ENCODE measurements at regions not wholly inside any gene's neighbourhood (a gene's known extent, or its start where the extent isn't known, plus 50 kb on each side); places are given as distances from the start of the nearest gene placed in this dataset.

DNA sequence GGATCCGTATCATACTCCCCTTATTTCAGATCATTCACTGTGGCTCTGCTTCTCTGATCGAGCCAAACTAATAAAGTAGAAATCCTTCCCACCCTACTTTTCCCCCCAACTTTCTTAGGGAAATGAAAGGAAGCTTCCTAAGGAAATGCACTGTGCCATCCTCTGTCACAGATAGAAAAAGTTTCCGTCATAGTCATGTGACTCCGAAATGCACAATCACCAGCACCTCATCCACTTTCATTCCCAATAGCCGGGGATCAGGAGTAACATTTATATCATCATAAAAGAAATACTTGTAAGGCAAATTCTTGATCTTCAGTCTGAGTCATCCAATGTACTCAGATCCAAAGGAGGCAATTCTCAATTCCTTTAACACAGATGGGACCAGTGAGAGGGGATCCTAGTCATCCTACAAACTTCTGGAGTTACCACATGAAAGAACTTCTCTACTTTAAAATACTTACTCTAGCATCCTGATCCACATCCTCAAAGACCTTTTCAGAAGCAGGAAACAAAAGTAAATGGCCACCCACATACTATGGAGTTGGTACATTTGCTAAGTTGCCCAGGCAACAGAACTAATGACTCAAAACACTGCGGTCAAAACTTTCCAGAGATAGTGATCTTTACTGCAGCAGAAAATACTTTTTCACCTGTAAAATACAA is 97.8 kb upstream of the ZC3H11B start:
- no peak overlapping the region for H2BK120ac ChIP-seq (ENCODE audit: low read depth, low read length, poor library complexity, severe bottlenecking)
- H4K8ac ChIP-seq (replicated peaks; ENCODE audit: insufficient read length, low read depth, low read length), result no peak overlapping the region
- no peaks in the 10 kb centered on the region for H3K27me3 ChIP-seq (ENCODE audit: insufficient read depth, low read length)
- no peak overlapping the region for H3K27ac ChIP-seq (ENCODE audit: insufficient read length, low read depth, low read length)
- Mint-ChIP-seq H3K4me1 (peaks cover 3 to 9% of the 10 kb centered on the region in 2 experiments), H3K27ac (no peak overlapping the region; a peak in 1 of 7 replicates), H3K9me3 (peaks cover 0 to 3% of the 10 kb centered on the region in 2 experiments; a peak in 1 of 5 replicates), H3K36me3 (ENCODE audit: insufficient read depth in 1 of 3, low read depth in 3 of 3) (no peaks in the 10 kb centered on the region), H3K4me3 (no peak overlapping the region), H3K27me3 (ENCODE audit: low read depth) (no peaks in the 10 kb centered on the region; the same call in 1 of the 2 replicates)
- H2BK12ac ChIP-seq (ENCODE audit: insufficient read length, low read depth, low read length), result no peak overlapping the region
- no peak overlapping the region for H2BK15ac ChIP-seq (ENCODE audit: low read depth, low read length)
- no peaks in the 10 kb centered on the region for H3K79me1 ChIP-seq (ENCODE audit: insufficient read depth, low read depth, low read length, poor library complexity, severe bottlenecking)
- no peak overlapping the region for H3K56ac ChIP-seq (ENCODE audit: insufficient read length, low read depth, low read length)
- no CpG with 5 or more reads among the region's 6 CpGs for WGBS (ENCODE audit: extremely low coverage, insufficient read length, low lambda C conversion rate)
- DNase-seq, result no peak
- H3K4me1 ChIP-seq (ENCODE audit: insufficient read depth, low read length), result peaks cover 4% of the 10 kb centered on the region; the same call in 1 of the 2 replicates
- H2BK20ac ChIP-seq (ENCODE audit: low read depth, low read length, poor library complexity, severe bottlenecking), result no peak overlapping the region
- H3K9ac ChIP-seq (ENCODE audit: extremely low read depth, insufficient read length, low read length), result no peak overlapping the region
- no peak overlapping the region for H3T11ph ChIP-seq (ENCODE audit: low read length)
- H3K23me2 ChIP-seq (ENCODE audit: insufficient read length, low read depth, low read length, poor library complexity, severe bottlenecking), result no peaks in the 10 kb centered on the region
- H3K9me3 ChIP-seq (ENCODE audit: control insufficient read depth, low read depth, low read length), result no peaks in the 10 kb centered on the region
- no peak overlapping the region for H3K4ac ChIP-seq (ENCODE audit: low read depth, low read length)
- no peak overlapping the region for H3K4me2 ChIP-seq (ENCODE audit: insufficient read depth, insufficient read length, low read length)
- H2AFZ ChIP-seq (ENCODE audit: low read length), result no peak overlapping the region
- no peaks in the 10 kb centered on the region for H4K20me1 ChIP-seq (ENCODE audit: control insufficient read depth, insufficient read depth, insufficient read length)
- H3K18ac ChIP-seq (ENCODE audit: insufficient read length, low read depth, low read length), result no peak overlapping the region
- no peak overlapping the region for H3K23ac ChIP-seq (ENCODE audit: insufficient read length, low read depth, low read length)
- H2AK5ac ChIP-seq (ENCODE audit: insufficient read length, low read length), result no peak overlapping the region
- H4K5ac ChIP-seq (ENCODE audit: insufficient read length, low read depth, low read length), result no peak overlapping the region
- H2BK5ac ChIP-seq (ENCODE audit: insufficient read length, low read length), result no peak overlapping the region
- TF ChIP-seq, protein P1, sequence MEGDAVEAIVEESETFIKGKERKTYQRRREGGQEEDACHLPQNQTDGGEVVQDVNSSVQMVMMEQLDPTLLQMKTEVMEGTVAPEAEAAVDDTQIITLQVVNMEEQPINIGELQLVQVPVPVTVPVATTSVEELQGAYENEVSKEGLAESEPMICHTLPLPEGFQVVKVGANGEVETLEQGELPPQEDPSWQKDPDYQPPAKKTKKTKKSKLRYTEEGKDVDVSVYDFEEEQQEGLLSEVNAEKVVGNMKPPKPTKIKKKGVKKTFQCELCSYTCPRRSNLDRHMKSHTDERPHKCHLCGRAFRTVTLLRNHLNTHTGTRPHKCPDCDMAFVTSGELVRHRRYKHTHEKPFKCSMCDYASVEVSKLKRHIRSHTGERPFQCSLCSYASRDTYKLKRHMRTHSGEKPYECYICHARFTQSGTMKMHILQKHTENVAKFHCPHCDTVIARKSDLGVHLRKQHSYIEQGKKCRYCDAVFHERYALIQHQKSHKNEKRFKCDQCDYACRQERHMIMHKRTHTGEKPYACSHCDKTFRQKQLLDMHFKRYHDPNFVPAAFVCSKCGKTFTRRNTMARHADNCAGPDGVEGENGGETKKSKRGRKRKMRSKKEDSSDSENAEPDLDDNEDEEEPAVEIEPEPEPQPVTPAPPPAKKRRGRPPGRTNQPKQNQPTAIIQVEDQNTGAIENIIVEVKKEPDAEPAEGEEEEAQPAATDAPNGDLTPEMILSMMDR (conservative IDR thresholded peaks at IDR 0.05), result no peak
- no peak overlapping the region for H3K14ac ChIP-seq (ENCODE audit: insufficient read depth, low read length)
- H4K91ac ChIP-seq (ENCODE audit: insufficient read length, low read depth, low read length), result no peak overlapping the region
- H3K79me2 ChIP-seq (ENCODE audit: insufficient read depth, low read length), result no peaks in the 10 kb centered on the region

All from H9 (cell line).